Motor neuron (in vitro differentiated cells): ENCODE measurements at regions not wholly inside any gene's neighbourhood (a gene's known extent, or its start where the extent isn't known, plus 50 kb on each side); places are given as distances from the start of the nearest gene placed in this dataset.
A peak's percentile ranks its signal among the peaks of the same experiment; 100 is the strongest.

Experiments used
- ATAC-seq, 8 experiments: fragments of 200-7000 bp; cut with Tn5 transposase; replicated peaks in 6 of 8; 2 replicates each; pipeline ENCODE4 v1.8.0; 2021; ENCODE audit warnings: mild to moderate bottlenecking in 8 of 8, moderate library complexity in 8 of 8
- H3K27ac ChIP-seq, 2 donors: fragments of 250-450 bp; sonication (Bioruptor Pico); 2 replicates each; pipeline ENCODE4 v1.9.0; 2021; ENCODE audit warnings: antibody characterized with exemption in 2 of 2, mild to moderate bottlenecking in 2 of 2, moderate library complexity in 1 of 2
- H3K4me1 ChIP-seq, 2 donors: fragments of 250-450 bp; sonication (Bioruptor Pico); replicated peaks in 1 of 2; 2 replicates each; pipeline ENCODE4 v1.6.1; 2021; ENCODE audit warnings: antibody characterized with exemption in 2 of 2, mild to moderate bottlenecking in 2 of 2, moderate library complexity in 1 of 2
- H3K4me3 ChIP-seq, 5 donors: fragments of 250-450 bp; sonication (Bioruptor Pico); 2 replicates each; pipeline ENCODE4 v1.9.0; 2021; ENCODE audit warnings: antibody characterized with exemption in 5 of 5, mild to moderate bottlenecking in 5 of 5, moderate library complexity in 4 of 5
- WGBS, 10 experiments: fragments of 450-650 bp; shearing (Covaris generic); methylation state at CpG; one replicate each; pipeline ENCODE4 v1.0.0; 2022; 5-methylcytosine and 5-hydroxymethylcytosine counted together
- in situ Hi-C, 9 experiments: fragments of 400-800 bp; cut with MboI; loops; one replicate each; pipeline ENCODE4 v1.15.0; 2021; ENCODE audit warnings: low sequenced_read_pairs in 9 of 9, low pct_unique_long_range_greater_than_20kb in 2 of 9; ENCODE audit not compliant: unreplicated experiment in 9 of 9

DNA sequence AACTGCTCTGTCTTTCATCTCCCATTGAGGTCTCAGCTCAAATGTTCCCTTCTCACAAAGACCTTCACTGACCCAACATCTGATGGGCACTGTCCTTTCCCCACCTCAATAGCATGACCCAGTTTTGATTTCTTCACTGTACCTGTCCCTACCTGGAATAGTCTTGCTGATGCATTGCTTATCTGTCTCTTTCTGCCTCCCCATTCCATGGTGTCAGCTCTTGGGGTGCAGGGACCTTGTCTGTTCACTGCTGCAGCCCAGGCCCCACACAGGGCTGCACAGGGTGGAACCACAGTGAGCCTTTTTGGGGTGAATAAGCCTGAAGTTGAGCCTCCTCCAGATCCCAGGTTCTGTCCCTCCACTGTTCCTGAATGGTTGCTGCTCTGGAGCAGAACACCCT, 414.9 kb downstream of the PTPRU start:
- no peaks in the 10 kb centered on the region for H3K4me1 ChIP-seq
- in situ Hi-C loops, result no loop called here
- H3K27ac ChIP-seq, result no peak overlapping the region
- no peak overlapping the region for H3K4me3 ChIP-seq
- ATAC-seq, result no peak

DNA sequence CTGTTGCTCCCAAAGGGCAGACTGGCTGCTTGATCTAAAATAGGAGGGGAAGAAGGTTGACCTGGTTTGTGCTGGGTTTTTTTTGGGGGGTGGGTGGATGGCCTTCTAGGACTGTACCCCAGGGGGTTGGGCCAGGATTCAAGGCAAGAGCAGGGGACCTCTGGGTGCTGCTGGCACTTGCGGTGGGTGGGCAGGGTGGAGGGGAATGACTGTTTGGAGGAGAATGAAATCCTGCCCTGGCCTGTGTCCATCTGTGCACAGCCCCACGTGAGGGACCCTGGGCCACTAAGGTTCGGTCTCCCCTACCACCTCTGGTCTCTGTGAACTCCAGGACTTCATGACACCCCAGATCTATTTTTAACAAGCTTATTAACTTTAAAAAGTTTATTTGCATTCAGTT, 414.2 kb downstream of the PTPRU start:
- in situ Hi-C loops, result no loop called here
- Histone ChIP-seq H3K27ac (no peak overlapping the region), H3K4me3 (no peak overlapping the region), H3K4me1 (no peaks in the 10 kb centered on the region)
- no peak for ATAC-seq
- WGBS, 10 experiments, result 80% methylated on average over 2 of the region's 3 CpGs; no CpG with 5 or more reads in 9 of the 10 experiments

DNA sequence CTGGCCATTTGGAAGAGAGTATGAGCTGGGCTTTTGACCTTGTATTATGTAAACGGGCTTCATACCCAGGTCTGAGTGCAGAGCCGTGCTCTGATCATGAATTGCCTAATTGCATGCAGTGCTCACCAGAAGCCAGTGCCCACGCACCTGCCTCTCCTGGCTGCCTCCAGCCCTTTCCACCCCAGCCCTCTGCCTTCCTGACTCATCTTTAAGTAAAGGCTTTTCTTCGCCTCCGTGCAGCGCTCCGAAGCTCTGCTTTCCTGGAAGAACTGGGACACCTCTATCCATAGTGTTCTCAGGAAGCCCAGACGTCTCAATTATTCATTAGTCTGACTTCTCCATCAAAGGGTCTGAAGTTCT, 413.7 kb downstream of the PTPRU start:
- WGBS, 10 experiments, result 67 to 100% (median 88%) methylated on average over 1 to 7 of the region's 8 CpGs; no CpG with 5 or more reads in 5 of the 10 experiments
- in situ Hi-C loops, result no loop called here
- Histone ChIP-seq H3K4me1 (no peaks in the 10 kb centered on the region), H3K27ac (no peak overlapping the region), H3K4me3 (no peak overlapping the region)
- peak in 2 of 8 experiments; percentile 20 to 43 for ATAC-seq

DNA sequence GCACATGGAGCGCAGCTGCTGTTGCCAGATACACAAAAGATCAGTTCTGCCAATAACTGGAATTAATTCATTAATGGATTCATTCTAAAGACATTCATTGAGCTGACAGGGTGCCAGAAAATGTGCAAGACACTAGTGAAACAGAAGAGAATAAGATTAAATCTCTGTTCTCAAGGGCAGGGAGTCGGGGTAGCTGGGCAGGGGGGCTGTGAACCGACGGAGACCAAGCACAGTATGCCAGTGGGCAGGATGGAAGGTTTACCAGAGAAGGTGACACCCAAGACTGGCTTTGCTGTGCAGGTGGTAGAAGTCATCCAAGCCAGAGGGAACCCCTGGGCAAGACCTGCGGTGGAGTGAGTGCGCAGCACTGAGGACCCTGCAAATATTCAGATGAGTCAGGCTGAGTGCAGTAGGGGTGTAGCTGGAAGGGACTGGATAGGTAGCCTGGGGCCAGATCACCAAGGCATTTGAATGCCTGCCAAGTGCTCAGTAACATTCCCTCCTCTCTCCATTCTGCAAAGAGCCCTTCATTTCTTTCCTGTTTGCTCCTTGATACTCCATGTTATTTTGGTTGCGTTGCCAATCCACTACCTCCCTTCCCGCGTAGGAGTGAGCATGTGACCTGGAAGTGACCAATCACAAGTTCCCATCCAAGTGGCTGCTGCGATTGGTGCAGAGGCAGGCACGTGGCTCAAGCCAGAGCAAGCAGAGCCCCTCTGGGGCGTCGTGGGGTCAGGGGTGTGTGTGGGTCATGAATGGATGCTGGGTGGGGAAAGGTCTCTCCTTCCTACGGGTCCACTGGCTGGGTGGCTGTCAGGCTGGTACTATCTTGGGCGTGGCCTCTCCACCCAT, 413.1 kb downstream of the PTPRU start:
- Histone ChIP-seq H3K4me1 (no peaks in the 10 kb centered on the region), H3K4me3 (no peak overlapping the region), H3K27ac (no peak overlapping the region)
- WGBS, 10 experiments, result 50 to 100% (median 78%) methylated on average over 1 to 12 of the region's 15 CpGs
- in situ Hi-C loops, result no loop called here
- peak in 5 of 8 experiments; percentile 26 to 84 (median 71) for ATAC-seq

DNA sequence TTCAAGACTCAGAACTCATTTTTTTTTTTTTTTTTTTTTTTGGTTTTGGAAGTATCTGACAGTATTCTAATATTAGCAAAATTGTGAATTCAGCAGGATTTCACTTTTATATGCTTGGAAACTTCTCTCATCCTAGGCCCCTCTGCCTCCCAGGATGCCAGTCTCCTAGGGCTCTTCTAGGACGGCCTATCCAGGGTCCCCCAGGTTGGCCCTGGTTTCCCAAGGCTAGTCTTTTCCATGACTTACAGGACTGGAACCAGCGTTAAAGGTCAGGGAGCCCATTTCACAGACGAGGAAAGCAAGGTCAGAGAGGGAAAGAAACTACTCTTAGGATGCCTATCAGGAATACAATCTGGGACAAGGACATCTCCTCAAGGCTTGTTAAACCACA, 412.5 kb downstream of the PTPRU start:
- WGBS, 10 experiments, result 29 to 89% (median 79%) methylated on average over 1 to 3 of the region's 3 CpGs; no CpG with 5 or more reads in 1 of the 10 experiments
- in situ Hi-C loops, result no loop called here
- ATAC-seq, result no peak
- no peak overlapping the region for H3K27ac ChIP-seq
- no peak overlapping the region for H3K4me3 ChIP-seq
- H3K4me1 ChIP-seq, result no peaks in the 10 kb centered on the region

DNA sequence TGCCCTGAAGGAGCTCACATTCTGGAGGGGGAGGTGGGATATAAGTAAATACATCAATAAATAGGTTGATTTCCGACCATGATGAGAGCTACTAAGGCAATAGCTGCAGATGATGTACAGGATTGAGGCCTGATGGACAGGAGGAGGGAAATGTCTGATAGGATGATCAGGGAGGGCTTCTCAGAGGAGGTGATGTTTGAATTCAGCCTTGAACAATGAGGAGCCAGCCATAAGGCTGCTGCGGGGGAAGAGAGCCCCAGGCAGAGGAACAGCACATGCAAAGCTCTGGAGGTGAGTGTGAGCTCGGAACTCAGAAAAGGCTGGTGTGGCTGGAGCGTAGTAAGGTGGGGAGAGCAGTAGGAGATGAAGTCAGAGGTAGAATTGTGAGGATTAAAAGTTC, 411.7 kb downstream of the PTPRU start:
- Histone ChIP-seq H3K4me3 (no peak overlapping the region), H3K4me1 (no peaks in the 10 kb centered on the region), H3K27ac (no peak overlapping the region)
- no peak for ATAC-seq
- 13 to 90% (median 44%) methylated on average over 1 to 4 of the region's 4 CpGs; no CpG with 5 or more reads in 3 of the 10 experiments for WGBS, 10 experiments
- in situ Hi-C loops, result no loop called here

DNA sequence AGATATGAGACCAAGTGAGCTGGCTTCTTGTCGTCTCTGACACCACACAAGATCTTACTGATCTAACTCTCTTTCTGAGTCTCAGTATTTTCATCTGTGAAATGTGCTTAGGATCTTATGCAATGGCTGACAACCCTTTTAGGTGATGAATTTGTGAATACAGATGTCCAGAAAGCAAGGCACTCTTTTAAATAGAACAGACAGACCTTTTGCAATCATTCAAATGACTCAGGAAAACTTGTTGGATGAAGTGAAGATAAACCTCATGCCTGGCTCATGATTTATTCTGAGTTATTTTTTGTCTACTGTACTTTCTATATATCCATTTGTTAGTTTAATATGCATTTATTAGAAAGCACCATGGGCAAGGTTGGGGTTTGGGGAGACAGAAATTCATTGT, 411.3 kb downstream of the PTPRU start:
- H3K27ac ChIP-seq, result no peak overlapping the region
- H3K4me1 ChIP-seq, result no peaks in the 10 kb centered on the region
- peak in 1 of 8 experiments; percentile 21 for ATAC-seq
- no peak overlapping the region for H3K4me3 ChIP-seq
- in situ Hi-C loops, result no loop called here
- WGBS, 10 experiments, result 0 to 100% (median 76%) methylated on average over 1 of the region's 1 CpG; no CpG with 5 or more reads in 4 of the 10 experiments

DNA sequence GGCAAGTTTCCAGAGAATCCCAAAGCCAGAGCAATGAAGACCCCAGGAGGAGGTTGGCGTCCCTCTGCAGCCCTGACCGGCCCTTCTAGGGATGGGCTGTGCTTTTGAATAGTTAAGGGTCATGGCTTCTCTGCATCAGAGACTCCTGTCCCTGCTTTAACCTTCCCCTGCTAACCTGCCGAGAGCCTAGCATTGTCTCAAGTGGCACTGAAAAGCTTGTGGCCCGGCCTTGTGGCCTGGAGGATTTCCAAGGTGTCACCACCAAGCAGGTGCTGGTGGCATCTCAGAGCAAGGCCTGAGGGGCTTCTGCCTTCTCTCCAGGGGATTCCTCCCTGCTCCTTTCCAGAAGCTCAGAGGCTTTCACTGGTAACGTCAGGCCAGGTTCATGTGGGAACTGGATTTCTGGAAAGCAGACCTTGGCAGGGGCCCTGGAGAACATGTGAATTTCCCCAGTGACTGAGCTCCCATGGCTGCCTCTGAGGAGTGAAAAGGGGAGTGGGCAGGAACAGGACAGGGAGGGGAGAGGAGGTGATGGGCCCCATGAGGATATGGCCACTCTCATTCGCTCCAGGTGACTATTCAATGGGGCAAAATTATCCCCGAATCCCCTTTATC, 409.9 kb downstream of the PTPRU start:
- 17 to 100% (median 84%) methylated on average over 1 to 7 of the region's 7 CpGs; no CpG with 5 or more reads in 3 of the 10 experiments for WGBS, 10 experiments
- in situ Hi-C loops, result no loop called here
- H3K4me1 ChIP-seq, result no peaks in the 10 kb centered on the region
- ATAC-seq, result no peak
- no peak overlapping the region for H3K4me3 ChIP-seq
- H3K27ac ChIP-seq, result no peak overlapping the region

DNA sequence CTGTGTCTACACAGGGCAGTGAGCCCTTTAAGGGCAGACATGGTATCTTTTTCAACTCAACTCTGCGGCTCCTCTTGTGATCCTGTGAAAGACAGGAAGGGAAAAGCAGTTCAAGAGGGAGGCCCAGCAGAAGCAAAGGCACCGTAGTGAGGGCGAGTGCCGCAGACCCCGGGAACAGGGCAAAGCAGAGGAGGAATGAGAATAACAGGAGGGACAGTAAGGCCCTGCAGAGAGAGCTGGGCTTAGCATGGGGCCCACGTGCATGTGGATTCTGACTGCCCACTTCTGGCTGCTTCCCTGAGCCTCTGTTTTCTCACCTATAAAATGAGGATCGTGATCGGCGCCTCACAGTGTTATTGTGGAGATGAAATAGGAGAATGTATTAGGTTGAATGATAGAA, 409.3 kb downstream of the PTPRU start:
- Histone ChIP-seq H3K4me3 (no peak overlapping the region), H3K4me1 (no peaks in the 10 kb centered on the region), H3K27ac (no peak overlapping the region)
- in situ Hi-C loops, result no loop called here
- 0 to 100% (median 75%) methylated on average over 1 to 9 of the region's 9 CpGs; no CpG with 5 or more reads in 2 of the 10 experiments for WGBS, 10 experiments
- no peak for ATAC-seq

DNA sequence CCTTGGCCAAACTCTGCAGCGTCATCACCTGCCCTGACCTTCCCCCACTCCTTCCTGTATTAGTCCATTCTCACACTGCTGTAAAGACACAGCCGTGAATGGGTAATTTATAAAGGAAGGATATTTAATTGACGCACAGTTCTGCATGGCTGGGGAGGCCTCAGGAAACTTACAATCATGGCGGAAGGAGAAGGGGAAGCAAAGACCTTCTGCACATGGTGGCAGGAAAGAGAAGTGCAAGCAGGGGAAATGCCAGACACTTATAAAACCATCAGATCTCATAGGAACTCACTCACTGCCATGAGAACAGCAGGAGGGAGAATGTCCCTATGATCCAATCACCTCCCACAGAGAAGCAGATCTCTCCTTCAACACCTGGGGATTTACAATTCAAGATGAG, 408.5 kb downstream of the PTPRU start:
- in situ Hi-C loops, result no loop called here
- ATAC-seq, result no peak
- H3K27ac ChIP-seq, result no peak overlapping the region
- H3K4me3 ChIP-seq, result no peak overlapping the region
- 39 to 100% (median 87%) methylated on average over 1 to 4 of the region's 4 CpGs; no CpG with 5 or more reads in 3 of the 10 experiments for WGBS, 10 experiments
- H3K4me1 ChIP-seq, result no peaks in the 10 kb centered on the region

DNA sequence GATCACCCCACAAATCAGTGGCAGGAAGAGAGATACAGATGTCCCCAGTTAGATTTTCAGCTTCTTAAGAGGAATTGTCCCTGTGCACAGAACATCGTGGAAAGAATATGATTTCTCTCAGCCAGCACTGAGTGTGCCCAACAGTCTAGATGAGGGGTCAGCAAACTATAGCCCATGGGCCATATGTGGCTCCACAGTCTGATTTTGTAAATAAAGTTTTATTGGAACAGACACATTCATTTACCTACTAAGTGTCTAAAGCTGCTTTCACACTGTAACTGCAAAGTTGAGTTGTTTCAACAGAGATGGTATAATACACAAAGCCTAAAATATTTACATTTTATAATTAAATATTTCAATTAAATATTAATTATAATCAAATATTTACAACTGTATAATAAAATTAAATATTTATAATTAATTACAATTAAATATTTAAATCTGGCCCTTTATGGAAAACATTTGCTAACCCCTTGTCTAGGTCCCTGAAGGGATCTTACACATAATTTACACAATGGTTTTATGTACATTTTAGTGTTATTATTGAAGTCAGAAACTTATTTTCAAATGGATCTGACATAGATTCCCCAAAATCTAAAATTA, 407.6 kb downstream of the PTPRU start:
- ATAC-seq, result no peak
- in situ Hi-C loops, result no loop called here
- Histone ChIP-seq H3K27ac (no peak overlapping the region), H3K4me1 (no peaks in the 10 kb centered on the region), H3K4me3 (no peak overlapping the region)
- 57 to 92% (median 82%) methylated on average over 1 of the region's 1 CpG; no CpG with 5 or more reads in 4 of the 10 experiments for WGBS, 10 experiments

DNA sequence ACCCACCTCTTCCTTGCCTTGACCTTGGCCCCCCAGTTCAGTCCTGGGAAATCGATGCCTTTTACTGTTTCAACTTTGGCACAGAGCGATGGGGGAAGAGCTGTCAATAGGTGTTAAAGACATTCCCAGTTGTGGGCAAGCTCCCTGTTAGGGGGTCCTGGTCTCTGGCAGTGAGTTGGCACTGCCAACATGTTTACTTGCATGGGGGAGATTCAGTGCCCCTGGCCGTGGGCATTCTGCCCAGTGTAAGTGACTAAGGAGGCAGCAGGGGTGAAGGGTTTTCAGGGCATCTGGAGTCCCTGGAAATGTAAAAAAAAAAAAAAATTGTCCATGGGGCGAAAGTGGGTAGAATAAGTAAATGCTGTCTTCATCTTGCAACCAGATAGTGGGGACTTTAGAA, 407.0 kb downstream of the PTPRU start:
- 0 to 100% (median 79%) methylated on average over 1 to 4 of the region's 4 CpGs for WGBS, 10 experiments
- in situ Hi-C loops, result no loop called here
- ATAC-seq, result no peak

DNA sequence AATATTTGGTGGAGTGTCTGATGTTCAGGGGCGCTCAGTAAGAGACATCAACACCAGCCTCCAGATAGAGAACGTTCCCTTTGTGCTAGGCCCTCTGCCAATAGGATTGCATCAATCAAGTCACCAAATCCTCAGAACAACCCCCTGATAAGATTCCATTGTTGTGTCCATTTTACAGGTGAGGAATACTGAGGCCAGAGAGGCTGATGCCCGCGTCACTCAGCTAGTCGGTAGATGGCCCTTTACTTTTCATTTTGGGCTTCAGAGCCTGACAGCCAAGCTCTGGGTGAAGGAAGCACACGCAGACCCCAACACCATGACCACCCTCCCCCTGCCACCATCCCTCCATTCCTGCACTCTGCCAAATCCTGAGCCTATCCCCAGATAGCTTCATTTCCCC, 406.2 kb downstream of the PTPRU start:
- no peak for ATAC-seq
- in situ Hi-C loops, result no loop called here
- 43 to 100% (median 76%) methylated on average over 1 to 6 of the region's 6 CpGs; no CpG with 5 or more reads in 1 of the 10 experiments for WGBS, 10 experiments
- no peaks in the 10 kb centered on the region for H3K4me1 ChIP-seq
- no peak overlapping the region for H3K4me3 ChIP-seq
- no peak overlapping the region for H3K27ac ChIP-seq

More for the DNA sequence above, 407.0 kb downstream of the PTPRU start:
- H3K27ac ChIP-seq, result no peak overlapping the region
- no peaks in the 10 kb centered on the region for H3K4me1 ChIP-seq
- no peak overlapping the region for H3K4me3 ChIP-seq
